ENCODE measurements at regions not wholly inside any gene's neighbourhood (a gene's known extent, or its start where the extent isn't known, plus 50 kb on each side); places are given as distances from the start of the nearest gene placed in this dataset.
A peak's percentile ranks its signal among the peaks of the same experiment; 100 is the strongest.
"Not testable (repeated sequence)": the region's sequence is repeated elsewhere in the genome, so short reads cannot be mapped to it uniquely, and the experiment has no call there.

GRCh38 chr9:97219443-97220140, 87.9 kb upstream of the CCDC180 start:
- H3K27me3 Mint-ChIP-seq (ENCODE audit: low read depth); H3K79me1 ChIP-seq (ENCODE audit: insufficient read depth, low read depth, low read length, poor library complexity, severe bottlenecking); H3K27me3 ChIP-seq (ENCODE audit: insufficient read depth, low read length); H2BK120ac ChIP-seq (ENCODE audit: low read depth, low read length, poor library complexity, severe bottlenecking); H2BK15ac ChIP-seq (ENCODE audit: low read depth, low read length); H3K23me2 ChIP-seq (ENCODE audit: insufficient read length, low read depth, low read length, poor library complexity, severe bottlenecking); H3K4ac ChIP-seq (ENCODE audit: low read depth, low read length); H2BK12ac ChIP-seq (ENCODE audit: insufficient read length, low read depth, low read length); H2AK5ac ChIP-seq (ENCODE audit: insufficient read length, low read length); H4K5ac ChIP-seq (ENCODE audit: insufficient read length, low read depth, low read length); H4K8ac ChIP-seq (replicated peaks; ENCODE audit: insufficient read length, low read depth, low read length); H3K23ac ChIP-seq (ENCODE audit: insufficient read length, low read depth, low read length); H3K79me2 ChIP-seq (ENCODE audit: insufficient read depth, low read length); H2BK5ac ChIP-seq (ENCODE audit: insufficient read length, low read length); H3K4me2 ChIP-seq (ENCODE audit: insufficient read depth, insufficient read length, low read length); H3K4me1 ChIP-seq (ENCODE audit: insufficient read depth, low read length); H3K56ac ChIP-seq (ENCODE audit: insufficient read length, low read depth, low read length); H4K91ac ChIP-seq (ENCODE audit: insufficient read length, low read depth, low read length); H2AFZ ChIP-seq (ENCODE audit: low read length); H4K20me1 ChIP-seq (ENCODE audit: control insufficient read depth, insufficient read depth, insufficient read length); H3T11ph ChIP-seq (ENCODE audit: low read length); H3K18ac ChIP-seq (ENCODE audit: insufficient read length, low read depth, low read length); H3K9me3 ChIP-seq (ENCODE audit: control insufficient read depth, low read depth, low read length); H2BK20ac ChIP-seq (ENCODE audit: low read depth, low read length, poor library complexity, severe bottlenecking); DNase-seq; H3K14ac ChIP-seq (ENCODE audit: insufficient read depth, low read length): not testable (repeated sequence)
- Mint-ChIP-seq H3K4me1 (peaks cover 37 to 65% of the 10 kb centered on the region in 2 experiments), H3K9me3 (peaks cover 3 to 15% of the 10 kb centered on the region in 2 experiments; a peak in 4 of 5 replicates), H3K36me3 (ENCODE audit: insufficient read depth in 1 of 3, low read depth in 3 of 3) (peaks cover 29 to 47% (median 45%) of the 10 kb centered on the region in 3 experiments), H3K27ac (peak overlapping the region; percentile 97 to 100 (median 99)), H3K4me3 (peak overlapping the region; percentile 94)
- H3K27ac ChIP-seq (ENCODE audit: insufficient read length, low read depth, low read length): peak overlapping the region; percentile 82
- H3K9ac ChIP-seq (ENCODE audit: extremely low read depth, insufficient read length, low read length): peak overlapping the region; percentile 75
- 100% methylated on average over 1 of the region's 12 CpGs for WGBS (ENCODE audit: extremely low coverage, insufficient read length, low lambda C conversion rate)

- not testable (repeated sequence) for H4K5ac ChIP-seq (ENCODE audit: insufficient read length, low read depth, low read length); DNase-seq; H3K14ac ChIP-seq (ENCODE audit: insufficient read depth, low read length); H3T11ph ChIP-seq (ENCODE audit: low read length); H2BK15ac ChIP-seq (ENCODE audit: low read depth, low read length); H2BK5ac ChIP-seq (ENCODE audit: insufficient read length, low read length); H3K23ac ChIP-seq (ENCODE audit: insufficient read length, low read depth, low read length); H3K56ac ChIP-seq (ENCODE audit: insufficient read length, low read depth, low read length); H2BK120ac ChIP-seq (ENCODE audit: low read depth, low read length, poor library complexity, severe bottlenecking); H3K27me3 Mint-ChIP-seq (ENCODE audit: low read depth); H2BK20ac ChIP-seq (ENCODE audit: low read depth, low read length, poor library complexity, severe bottlenecking); H2AFZ ChIP-seq (ENCODE audit: low read length); H4K8ac ChIP-seq (replicated peaks; ENCODE audit: insufficient read length, low read depth, low read length); H4K20me1 ChIP-seq (ENCODE audit: control insufficient read depth, insufficient read depth, insufficient read length); H2AK5ac ChIP-seq (ENCODE audit: insufficient read length, low read length); H2BK12ac ChIP-seq (ENCODE audit: insufficient read length, low read depth, low read length); H3K18ac ChIP-seq (ENCODE audit: insufficient read length, low read depth, low read length); H3K23me2 ChIP-seq (ENCODE audit: insufficient read length, low read depth, low read length, poor library complexity, severe bottlenecking); H4K91ac ChIP-seq (ENCODE audit: insufficient read length, low read depth, low read length); H3K27me3 ChIP-seq (ENCODE audit: insufficient read depth, low read length); H3K27ac ChIP-seq (ENCODE audit: insufficient read length, low read depth, low read length); H3K4me1 ChIP-seq (ENCODE audit: insufficient read depth, low read length); H3K79me1 ChIP-seq (ENCODE audit: insufficient read depth, low read depth, low read length, poor library complexity, severe bottlenecking); H3K4ac ChIP-seq (ENCODE audit: low read depth, low read length)
- peaks cover 36 to 61% of the 10 kb centered on the region in 2 experiments for H3K4me1 Mint-ChIP-seq
- peaks cover 57 to 61% (median 57%) of the 10 kb centered on the region in 3 experiments for H3K36me3 Mint-ChIP-seq (ENCODE audit: insufficient read depth in 1 of 3, low read depth in 3 of 3)
- peak overlapping the region; percentile 96 to 98 (median 98) for H3K27ac Mint-ChIP-seq
- H3K4me3 Mint-ChIP-seq: peak overlapping the region; percentile 92
- Histone ChIP-seq H3K9ac (ENCODE audit: extremely low read depth, insufficient read length, low read length) (peak overlapping the region; percentile 39), H3K4me2 (ENCODE audit: insufficient read depth, insufficient read length, low read length) (peak overlapping the region; percentile 37), H3K79me2 (ENCODE audit: insufficient read depth, low read length) (peaks cover 13% of the 10 kb centered on the region), H3K9me3 (ENCODE audit: control insufficient read depth, low read depth, low read length) (peaks cover 12% of the 10 kb centered on the region)
- WGBS (ENCODE audit: extremely low coverage, insufficient read length, low lambda C conversion rate): no CpG with 5 or more reads among the region's 10 CpGs
- peaks cover 15 to 35% of the 10 kb centered on the region in 2 experiments for H3K9me3 Mint-ChIP-seq
These were observed 92.3 kb upstream of the CCDC180 start for GRCh38 chr9:97215127-97215526.

Data from H9 (cell line).